Activated CD8-positive, alpha-beta T cell treated with anti-CD3 and anti-CD28 coated beads for 36 hours (primary cell): ENCODE measurements at regions not wholly inside any gene's neighbourhood (a gene's known extent, or its start where the extent isn't known, plus 50 kb on each side); places are given as distances from the start of the nearest gene placed in this dataset.

Source experiments
- ATAC-seq: fragments of 200-7000 bp; cut with Tn5 transposase; one replicate; pipeline ENCODE4 v1.10.0; 2021; ENCODE audit warnings: mild to moderate bottlenecking, moderate library complexity
- CTCF ChIA-PET: fragments of 350-600 bp; sonication (Branson Sonifier 250); formaldehyde crosslinking; loops from one replicate; lab custom pipeline; 2021; ENCODE audit warnings: antibody characterized with exemption; lab: Charles Lee
- POLR2A ChIA-PET: fragments of 350-600 bp; sonication (Branson Sonifier 250); formaldehyde crosslinking; loops from one replicate; lab custom pipeline; 2021; ENCODE audit warnings: antibody characterized with exemption; lab: Charles Lee
- DNase-seq: peaks from one replicate; pipeline ENCODE4 v3.0.0-alpha.2; 2020
- H3K27ac Mint-ChIP-seq: one replicate; pipeline ENCODE4 v1.8.0; 2021; ENCODE audit warnings: mild to moderate bottlenecking, mixed read lengths
- H3K27me3 Mint-ChIP-seq: one replicate; pipeline ENCODE4 v1.8.0; 2021; ENCODE audit warnings: mixed read lengths
- H3K36me3 Mint-ChIP-seq: one replicate; pipeline ENCODE4 v1.8.0; 2021; ENCODE audit warnings: low read depth, mixed read lengths
- H3K4me1 Mint-ChIP-seq: one replicate; pipeline ENCODE4 v1.8.0; 2021; ENCODE audit warnings: low read depth, mixed read lengths
- H3K4me3 Mint-ChIP-seq: one replicate; pipeline ENCODE4 v1.8.0; 2021; ENCODE audit warnings: mild to moderate bottlenecking, moderate library complexity, mixed read lengths
- H3K9me3 Mint-ChIP-seq: one replicate; pipeline ENCODE4 v1.8.0; 2021; ENCODE audit warnings: mixed read lengths
- intact Hi-C: fragments of 100-400 bp; cut with micrococcal nuclease; formaldehyde crosslinking; loops from one replicate; pipeline ENCODE4 v1.10.0; 2022
- TF ChIP-seq, protein P1 (sequence below): fragments of 200-600 bp; IDR thresholded peaks from one replicate; pipeline ENCODE4 v1.8.0; 2022; ENCODE audit warnings: antibody characterized with exemption, mild to moderate bottlenecking

DNA sequence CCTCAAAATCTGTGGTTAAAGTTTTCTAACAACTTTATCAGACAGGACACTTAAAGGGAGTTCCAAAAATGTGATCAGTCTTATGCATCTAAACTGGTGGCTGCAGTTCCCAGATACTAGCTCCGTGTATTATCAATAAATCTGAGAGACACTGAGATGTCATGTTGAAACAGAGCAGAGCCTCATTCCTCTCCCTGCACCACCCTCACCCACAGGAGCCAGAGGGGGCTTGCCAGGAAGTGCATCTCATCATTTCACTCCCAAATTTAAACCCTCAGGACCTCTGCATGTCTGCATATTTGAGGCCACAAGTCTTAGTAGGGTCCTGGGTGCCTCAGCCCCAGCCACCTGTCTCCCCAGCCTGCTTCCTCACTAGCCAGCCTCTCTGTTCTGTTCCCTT is 167.4 kb upstream of the NTM start:
- intact Hi-C loops = no loop called here
- Mint-ChIP-seq H3K36me3 (no peaks in the 10 kb centered on the region), H3K4me3 (no peak overlapping the region), H3K4me1 (no peaks in the 10 kb centered on the region), H3K27ac (no peak overlapping the region), H3K9me3 (no peaks in the 10 kb centered on the region), H3K27me3 (no peaks in the 10 kb centered on the region)
- TF ChIP-seq, protein P1, sequence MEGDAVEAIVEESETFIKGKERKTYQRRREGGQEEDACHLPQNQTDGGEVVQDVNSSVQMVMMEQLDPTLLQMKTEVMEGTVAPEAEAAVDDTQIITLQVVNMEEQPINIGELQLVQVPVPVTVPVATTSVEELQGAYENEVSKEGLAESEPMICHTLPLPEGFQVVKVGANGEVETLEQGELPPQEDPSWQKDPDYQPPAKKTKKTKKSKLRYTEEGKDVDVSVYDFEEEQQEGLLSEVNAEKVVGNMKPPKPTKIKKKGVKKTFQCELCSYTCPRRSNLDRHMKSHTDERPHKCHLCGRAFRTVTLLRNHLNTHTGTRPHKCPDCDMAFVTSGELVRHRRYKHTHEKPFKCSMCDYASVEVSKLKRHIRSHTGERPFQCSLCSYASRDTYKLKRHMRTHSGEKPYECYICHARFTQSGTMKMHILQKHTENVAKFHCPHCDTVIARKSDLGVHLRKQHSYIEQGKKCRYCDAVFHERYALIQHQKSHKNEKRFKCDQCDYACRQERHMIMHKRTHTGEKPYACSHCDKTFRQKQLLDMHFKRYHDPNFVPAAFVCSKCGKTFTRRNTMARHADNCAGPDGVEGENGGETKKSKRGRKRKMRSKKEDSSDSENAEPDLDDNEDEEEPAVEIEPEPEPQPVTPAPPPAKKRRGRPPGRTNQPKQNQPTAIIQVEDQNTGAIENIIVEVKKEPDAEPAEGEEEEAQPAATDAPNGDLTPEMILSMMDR = no peak
- ATAC-seq (no peak), DNase-seq (no peak)
- ChIA-PET CTCF (no interaction called here), POLR2A (interaction anchor here (0.8 kb wide), 1 partner anchor 978 kb away, joined by 4 read pairs; no protein-coding TSS in a partner anchor)

DNA sequence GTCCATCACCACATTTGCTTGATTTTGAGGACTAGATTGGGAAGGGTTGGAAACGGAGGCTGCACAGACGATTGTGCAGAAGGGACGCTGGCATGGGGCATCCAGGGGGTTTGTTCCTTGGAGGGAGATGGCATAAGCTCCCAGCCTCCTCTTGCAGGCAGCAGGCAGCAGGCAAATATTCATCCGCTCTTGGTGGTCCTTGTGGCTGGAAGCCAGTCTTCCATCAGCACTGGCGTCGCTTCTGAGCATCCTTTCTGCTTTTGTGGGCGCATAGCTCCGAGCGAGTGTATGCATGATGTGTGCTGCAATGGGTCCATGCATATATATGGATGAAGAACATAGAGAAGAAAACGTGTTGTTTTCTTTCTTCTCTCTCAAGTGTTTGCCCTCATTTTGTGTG is 166.1 kb upstream of the NTM start:
- Mint-ChIP-seq H3K27ac (no peak overlapping the region), H3K36me3 (no peaks in the 10 kb centered on the region)

DNA sequence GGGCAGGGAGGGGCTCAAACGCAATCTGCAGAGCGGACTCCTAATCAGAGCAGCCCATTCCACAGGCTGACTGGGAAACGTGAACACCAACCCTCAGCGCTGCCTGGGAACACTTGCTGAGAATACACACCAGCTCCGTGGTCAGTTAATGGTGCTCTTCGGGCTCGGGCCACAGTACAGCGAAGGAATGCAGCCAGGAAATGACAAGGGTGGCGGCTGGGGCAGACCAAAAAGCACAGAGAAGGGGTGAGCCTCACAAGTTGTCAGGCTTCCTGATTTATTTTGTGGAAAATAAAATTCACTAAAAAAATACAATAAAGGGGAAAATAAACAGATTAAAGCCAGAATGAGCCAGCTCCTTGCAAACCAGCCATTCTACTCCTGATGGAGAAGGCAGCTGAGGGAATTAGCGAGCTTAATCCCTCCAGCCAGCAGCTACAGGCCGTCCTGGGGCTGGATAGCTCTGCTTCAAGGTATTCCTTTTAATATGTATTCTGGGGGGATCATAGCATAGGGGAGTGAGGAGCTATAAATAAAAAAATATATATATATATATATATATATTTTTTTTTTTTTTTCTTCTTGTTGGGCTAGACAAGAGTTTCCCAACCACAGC is 165.5 kb upstream of the NTM start:
- TF ChIP-seq, protein P1 = no peak
- Mint-ChIP-seq H3K27ac (no peak overlapping the region), H3K4me3 (no peak overlapping the region), H3K27me3 (no peaks in the 10 kb centered on the region), H3K9me3 (no peaks in the 10 kb centered on the region), H3K4me1 (no peaks in the 10 kb centered on the region), H3K36me3 (no peaks in the 10 kb centered on the region)
- intact Hi-C loops = no loop called here
- DNase-seq (no peak), ATAC-seq (no peak)
- POLR2A ChIA-PET = no interaction called here
- CTCF ChIA-PET = no interaction called here

More for the DNA sequence above, 166.1 kb upstream of the NTM start:
- Mint-ChIP-seq H3K4me1 (no peaks in the 10 kb centered on the region), H3K27me3 (no peaks in the 10 kb centered on the region), H3K4me3 (no peak overlapping the region), H3K9me3 (no peaks in the 10 kb centered on the region)
- ChIA-PET CTCF (no interaction called here), POLR2A (no interaction called here)
- DNase-seq (no peak), ATAC-seq (no peak)
- intact Hi-C loops = no loop called here
- TF ChIP-seq, protein P1 = no peak

DNA sequence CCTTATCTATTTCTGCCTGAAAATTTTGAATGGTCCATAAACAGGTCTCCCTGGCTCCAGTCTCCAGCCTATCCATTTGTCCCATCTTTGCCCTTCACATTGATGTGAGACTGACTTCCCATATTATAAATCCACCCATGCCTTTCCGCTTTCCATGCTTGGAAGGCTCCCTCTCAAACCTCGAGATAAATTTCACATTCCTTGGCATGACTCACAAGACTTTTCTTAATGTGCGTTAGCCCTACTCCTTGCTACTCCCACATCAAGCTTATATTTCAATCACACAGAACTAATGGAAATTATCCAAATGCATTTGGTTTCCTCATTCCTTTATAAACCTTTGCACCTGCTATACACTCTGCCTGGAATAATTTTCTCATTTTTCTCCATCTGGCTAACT is 163.7 kb upstream of the NTM start:
- intact Hi-C loops = no loop called here
- ChIA-PET CTCF (no interaction called here), POLR2A (no interaction called here)
- DNase-seq = no peak
- Mint-ChIP-seq H3K27me3 (no peaks in the 10 kb centered on the region), H3K4me1 (no peaks in the 10 kb centered on the region), H3K36me3 (no peaks in the 10 kb centered on the region), H3K9me3 (no peaks in the 10 kb centered on the region), H3K4me3 (no peak overlapping the region), H3K27ac (no peak overlapping the region)
- TF ChIP-seq, protein P1 = no peak
- no peak for ATAC-seq

DNA sequence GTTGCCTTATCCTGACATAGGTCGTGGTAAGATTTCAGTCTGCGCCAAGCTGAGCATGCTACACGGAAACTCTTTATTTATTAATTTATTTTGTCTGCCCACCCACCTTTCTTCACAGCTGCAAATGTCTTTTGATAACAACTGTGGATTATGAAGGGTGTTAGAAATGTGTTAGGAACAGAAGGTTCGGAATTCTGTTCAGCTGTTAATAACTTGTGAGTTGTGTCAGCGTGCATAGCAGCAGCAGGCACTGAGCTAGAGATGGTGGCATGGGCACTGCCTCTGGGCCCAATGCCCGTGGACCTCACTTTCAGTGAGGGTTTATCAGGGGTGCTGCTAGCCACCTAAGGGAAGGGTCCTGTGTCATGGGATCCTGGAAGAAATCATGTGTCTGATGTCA is 162.5 kb upstream of the NTM start:
- Mint-ChIP-seq H3K27ac (no peak overlapping the region), H3K4me1 (no peaks in the 10 kb centered on the region), H3K27me3 (no peaks in the 10 kb centered on the region), H3K36me3 (no peaks in the 10 kb centered on the region), H3K9me3 (no peaks in the 10 kb centered on the region), H3K4me3 (no peak overlapping the region)
- POLR2A ChIA-PET = no interaction called here
- intact Hi-C loops = no loop called here
- DNase-seq (no peak), ATAC-seq (no peak)
- CTCF ChIA-PET = no interaction called here
- TF ChIP-seq, protein P1 = no peak
